SK-N-SH treated with all-trans-retinoic acid at 6 μM for 48 hours (cell line): ENCODE measurements at regions not wholly inside any gene's neighbourhood (a gene's known extent, or its start where the extent isn't known, plus 50 kb on each side); places are given as distances from the start of the nearest gene placed in this dataset.

Experiments
- ATAC-seq: fragments of 200-7000 bp; cut with Tn5 transposase; 3 replicates; pipeline ENCODE4 v1.9.1; 2020; ENCODE audit warnings: mild to moderate bottlenecking, moderate library complexity
- ARNTL ChIP-seq: fragments of 450-650 bp; formaldehyde crosslinking; IDR thresholded peaks from 2 replicates; pipeline ENCODE4 v1.5.0; 2020; ENCODE audit warnings: low read depth, mild to moderate bottlenecking, moderate library complexity, borderline replicate concordance
- BACH2 ChIP-seq: fragments of 250-450 bp; sonication (Bioruptor Pico); IDR thresholded peaks from 2 replicates; pipeline ENCODE4 v1.9.0; 2021; ENCODE audit warnings: mild to moderate bottlenecking, borderline replicate concordance
- ESRRG ChIP-seq: fragments of 250-450 bp; sonication (Bioruptor Pico); IDR thresholded peaks from 2 replicates; pipeline ENCODE4 v1.6.1; 2021; ENCODE audit warnings: mild to moderate bottlenecking
- GLIS3 ChIP-seq: fragments of 250-450 bp; sonication (Bioruptor Pico); IDR thresholded peaks from 2 replicates; pipeline ENCODE4 v1.5.0; 2020; ENCODE audit warnings: mild to moderate bottlenecking, moderate library complexity
- ISL1 ChIP-seq: fragments of 250-450 bp; sonication (Bioruptor Pico); IDR thresholded peaks from 2 replicates; pipeline ENCODE4 v2.1.2; 2022; ENCODE audit warnings: mild to moderate bottlenecking, moderate library complexity
- OSR1 ChIP-seq: fragments of 250-450 bp; sonication (Bioruptor Pico); IDR thresholded peaks from 2 replicates; pipeline ENCODE4 v1.8.0; 2022; ENCODE audit warnings: moderate library complexity, mild to moderate bottlenecking, inconsistent platforms
- PATZ1 ChIP-seq: fragments of 250-450 bp; sonication (Bioruptor Pico); IDR thresholded peaks from 2 replicates; pipeline ENCODE4 v1.8.0; 2020; ENCODE audit warnings: mild to moderate bottlenecking, moderate library complexity, borderline replicate concordance
- PPARA ChIP-seq: fragments of 250-450 bp; sonication (Bioruptor Pico); IDR thresholded peaks from 2 replicates; pipeline ENCODE4 v1.5.0; 2020; ENCODE audit warnings: mild to moderate bottlenecking, borderline replicate concordance
- RARB ChIP-seq: fragments of 250-450 bp; sonication (Bioruptor Pico); IDR thresholded peaks from 2 replicates; pipeline ENCODE4 v1.8.0; 2021; ENCODE audit warnings: mild to moderate bottlenecking, moderate library complexity
- SNAI2 ChIP-seq: fragments of 250-450 bp; sonication (Bioruptor Pico); IDR thresholded peaks from 2 replicates; pipeline ENCODE4 v1.5.0; 2020; ENCODE audit warnings: mild to moderate bottlenecking, moderate library complexity
- TCF4 ChIP-seq: fragments of 250-450 bp; sonication (Bioruptor Pico); IDR thresholded peaks from 2 replicates; pipeline ENCODE4 v1.8.0; 2021; ENCODE audit warnings: mild to moderate bottlenecking, moderate library complexity, borderline replicate concordance
- TOX ChIP-seq: fragments of 250-450 bp; sonication (Bioruptor Pico); IDR thresholded peaks from 2 replicates; pipeline ENCODE4 v1.8.0; 2021; ENCODE audit warnings: mild to moderate bottlenecking, moderate library complexity, borderline replicate concordance
- TSHZ2 ChIP-seq: fragments of 250-450 bp; sonication (Bioruptor Pico); IDR thresholded peaks from 2 replicates; pipeline ENCODE4 v1.5.0; 2020; ENCODE audit warnings: mild to moderate bottlenecking, moderate library complexity
- ZC3H10 ChIP-seq: fragments of 250-450 bp; sonication (Bioruptor Pico); IDR thresholded peaks from 2 replicates; pipeline ENCODE4 v1.5.1; 2021; ENCODE audit warnings: mild to moderate bottlenecking, moderate library complexity
- ZFP3 ChIP-seq: fragments of 250-450 bp; sonication (Bioruptor Pico); IDR thresholded peaks from 2 replicates; pipeline ENCODE4 v1.5.0; 2020; ENCODE audit warnings: mild to moderate bottlenecking, moderate library complexity
- ZFP30 ChIP-seq: fragments of 450-650 bp; formaldehyde crosslinking; IDR thresholded peaks from 2 replicates; pipeline ENCODE4 v1.5.0; 2022; ENCODE audit warnings: mild to moderate bottlenecking, moderate library complexity
- ZNF565 ChIP-seq: fragments of 450-650 bp; formaldehyde crosslinking; conservative IDR thresholded peaks from 2 replicates; pipeline ENCODE4 v1.5.0; 2020; ENCODE audit warnings: low read depth, mild to moderate bottlenecking, moderate library complexity
- ZNF70 ChIP-seq: fragments of 450-650 bp; formaldehyde crosslinking; IDR thresholded peaks from 2 replicates; pipeline ENCODE4 v1.5.0; 2020; ENCODE audit warnings: mild to moderate bottlenecking, moderate library complexity
- TF ChIP-seq, protein P1 (sequence below): fragments of 250-450 bp; sonication (Bioruptor Pico); IDR thresholded peaks from 2 replicates; pipeline ENCODE4 v1.5.1; 2021; ENCODE audit warnings: mild to moderate bottlenecking, moderate library complexity
- TF ChIP-seq, protein P2 (sequence below): fragments of 250-450 bp; sonication (Bioruptor Pico); IDR thresholded peaks from 2 replicates; pipeline ENCODE4 v1.8.0; 2021; ENCODE audit warnings: low read depth, mild to moderate bottlenecking, moderate library complexity, borderline replicate concordance

DNA sequence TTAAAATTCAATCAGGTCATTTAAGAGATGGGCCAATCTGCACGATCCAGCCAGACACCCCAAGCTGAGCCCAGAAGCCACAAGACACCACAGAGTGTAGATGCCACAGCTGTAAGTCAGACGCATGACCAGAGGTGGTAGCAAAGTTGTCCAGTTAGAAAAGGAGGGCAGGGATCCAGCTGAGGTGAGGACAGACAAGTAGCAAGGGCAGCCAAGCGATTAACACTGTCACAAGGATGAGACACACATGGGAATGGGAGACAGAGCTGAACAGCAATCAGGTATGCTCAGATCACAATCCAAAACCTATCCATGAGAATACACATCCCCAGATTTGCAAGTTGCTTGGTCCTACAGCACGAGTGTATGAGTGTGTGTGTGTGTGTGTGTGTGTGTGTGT is 143.4 kb upstream of the STK17B start:
- peak; percentile 59 for ATAC-seq

DNA sequence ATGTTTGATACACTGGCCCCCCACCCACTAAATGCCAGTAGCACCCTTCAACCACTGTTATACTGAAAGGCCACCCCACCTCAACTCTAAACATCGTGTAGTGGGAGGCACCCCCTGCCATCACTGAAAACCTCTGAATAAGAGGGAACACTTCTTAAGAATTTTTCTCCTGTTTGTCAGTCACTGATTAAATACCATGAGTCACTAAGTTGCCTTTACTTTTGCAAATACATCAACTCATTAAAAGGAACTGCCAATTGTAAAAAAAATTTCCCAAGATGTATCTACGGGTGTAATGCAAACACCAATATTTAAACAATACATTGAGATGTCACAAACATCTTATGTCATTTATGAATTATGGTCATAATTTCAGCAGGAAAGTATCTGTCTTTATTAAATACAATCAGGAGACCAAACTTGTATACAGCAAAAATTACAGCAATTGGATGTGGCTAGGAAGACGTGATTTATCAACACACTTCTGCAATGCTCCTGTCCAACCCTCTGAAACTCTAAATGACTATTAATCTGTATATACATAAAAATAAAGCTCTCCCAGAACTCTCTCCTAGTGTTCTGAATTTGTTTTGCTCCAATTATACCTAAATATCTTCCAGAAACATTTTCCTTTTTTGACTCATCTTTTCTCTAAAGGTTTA is 144.1 kb upstream of the STK17B start:
- peak; percentile 68 for ATAC-seq
- TF ChIP-seq TOX (CRISPR knock-in tag): no peak
- TF ChIP-seq PPARA: no peak
- TF ChIP-seq ISL1 (CRISPR knock-in tag): 0 out of 2 replicates have a peak, but pooled peaks have one; percentile 24
- no peak for TF ChIP-seq PATZ1 (CRISPR knock-in tag)

More for the DNA sequence above, 143.4 kb upstream of the STK17B start:
- TF ChIP-seq RARB (CRISPR knock-in tag): no peak
- no peak for TF ChIP-seq BACH2
- TF ChIP-seq ISL1 (CRISPR knock-in tag): no peak
- TF ChIP-seq, protein P1, sequence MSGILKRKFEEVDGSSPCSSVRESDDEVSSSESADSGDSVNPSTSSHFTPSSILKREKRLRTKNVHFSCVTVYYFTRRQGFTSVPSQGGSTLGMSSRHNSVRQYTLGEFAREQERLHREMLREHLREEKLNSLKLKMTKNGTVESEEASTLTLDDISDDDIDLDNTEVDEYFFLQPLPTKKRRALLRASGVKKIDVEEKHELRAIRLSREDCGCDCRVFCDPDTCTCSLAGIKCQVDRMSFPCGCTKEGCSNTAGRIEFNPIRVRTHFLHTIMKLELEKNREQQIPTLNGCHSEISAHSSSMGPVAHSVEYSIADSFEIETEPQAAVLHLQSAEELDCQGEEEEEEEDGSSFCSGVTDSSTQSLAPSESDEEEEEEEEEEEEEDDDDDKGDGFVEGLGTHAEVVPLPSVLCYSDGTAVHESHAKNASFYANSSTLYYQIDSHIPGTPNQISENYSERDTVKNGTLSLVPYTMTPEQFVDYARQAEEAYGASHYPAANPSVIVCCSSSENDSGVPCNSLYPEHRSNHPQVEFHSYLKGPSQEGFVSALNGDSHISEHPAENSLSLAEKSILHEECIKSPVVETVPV (CRISPR knock-in tag): no peak
- no peak for TF ChIP-seq ZNF70 (CRISPR knock-in tag)
- no peak for TF ChIP-seq TOX (CRISPR knock-in tag)
- no peak for TF ChIP-seq ZFP30
- no peak for TF ChIP-seq PATZ1 (CRISPR knock-in tag)
- TF ChIP-seq SNAI2 (CRISPR knock-in tag): no peak
- TF ChIP-seq, protein P2, sequence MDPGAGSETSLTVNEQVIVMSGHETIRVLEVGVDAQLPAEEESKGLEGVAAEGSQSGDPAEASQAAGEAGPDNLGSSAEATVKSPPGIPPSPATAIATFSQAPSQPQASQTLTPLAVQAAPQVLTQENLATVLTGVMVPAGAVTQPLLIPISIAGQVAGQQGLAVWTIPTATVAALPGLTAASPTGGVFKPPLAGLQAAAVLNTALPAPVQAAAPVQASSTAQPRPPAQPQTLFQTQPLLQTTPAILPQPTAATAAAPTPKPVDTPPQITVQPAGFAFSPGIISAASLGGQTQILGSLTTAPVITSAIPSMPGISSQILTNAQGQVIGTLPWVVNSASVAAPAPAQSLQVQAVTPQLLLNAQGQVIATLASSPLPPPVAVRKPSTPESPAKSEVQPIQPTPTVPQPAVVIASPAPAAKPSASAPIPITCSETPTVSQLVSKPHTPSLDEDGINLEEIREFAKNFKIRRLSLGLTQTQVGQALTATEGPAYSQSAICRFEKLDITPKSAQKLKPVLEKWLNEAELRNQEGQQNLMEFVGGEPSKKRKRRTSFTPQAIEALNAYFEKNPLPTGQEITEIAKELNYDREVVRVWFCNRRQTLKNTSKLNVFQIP: no peak
- TF ChIP-seq, all 23 proteins: peak for 0

GRCh38 chr2:196316050-196316430 is 144.7 kb upstream of the STK17B start:
- no peak for ATAC-seq
- TF ChIP-seq TCF4: no peak
- TF ChIP-seq RARB (CRISPR knock-in tag): no peak

DNA sequence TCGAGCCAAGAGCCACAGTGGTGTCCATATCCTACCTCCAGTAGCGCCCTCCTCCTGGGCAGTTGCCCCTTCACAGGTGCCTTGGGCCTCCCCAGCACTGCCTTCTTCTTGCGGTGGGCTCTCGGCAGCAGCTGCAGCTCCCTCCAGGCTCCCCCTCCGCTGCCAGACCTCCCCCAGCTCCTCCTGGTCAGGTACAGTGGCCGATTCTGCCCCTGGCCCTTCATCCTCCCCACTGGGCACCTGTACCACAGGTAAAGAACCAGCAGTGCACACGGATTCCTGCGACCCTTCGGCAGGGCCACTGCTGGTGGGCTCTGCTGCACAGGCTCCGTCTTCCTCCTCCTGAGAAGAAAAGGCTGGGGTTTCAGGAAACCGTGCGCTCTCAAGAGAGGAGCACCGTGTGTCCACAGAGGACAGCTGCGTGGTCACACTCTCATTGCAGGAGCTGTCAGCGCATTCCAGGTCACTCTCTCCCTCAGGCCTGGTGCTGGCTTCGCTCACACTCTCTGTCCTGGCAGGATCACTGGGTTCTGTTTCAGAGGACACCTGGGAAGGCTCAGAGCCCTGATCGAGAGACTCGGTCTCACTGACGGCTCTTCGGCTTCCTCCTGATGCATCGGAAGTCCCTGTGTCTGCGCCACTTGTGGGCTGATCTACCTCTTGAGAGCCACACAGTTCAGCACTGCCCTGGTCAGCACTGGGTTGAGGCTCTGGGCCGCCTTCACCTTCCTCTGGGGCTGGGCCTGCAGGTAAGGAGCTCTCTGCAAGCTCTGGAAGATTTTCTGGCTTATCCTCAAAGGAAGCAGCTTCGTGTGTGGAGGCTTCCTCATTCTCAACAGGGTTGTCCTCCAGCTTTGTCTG is 147.4 kb upstream of the STK17B start:
- no peak for ATAC-seq
- no peak for TF ChIP-seq ZFP3 (CRISPR knock-in tag)
- TF ChIP-seq PPARA: no peak
- no peak for TF ChIP-seq PATZ1 (CRISPR knock-in tag)
- no peak for TF ChIP-seq SNAI2 (CRISPR knock-in tag)
- TF ChIP-seq ARNTL: no peak
- TF ChIP-seq, protein P2: no peak
- TF ChIP-seq TSHZ2 (CRISPR knock-in tag): no peak
- TF ChIP-seq ZC3H10 (CRISPR knock-in tag): no peak
- no peak for TF ChIP-seq ZFP30
- no peak for TF ChIP-seq OSR1
- TF ChIP-seq BACH2: no peak
- no peak for TF ChIP-seq GLIS3 (CRISPR knock-in tag)
- no peak for TF ChIP-seq ZNF565
- no peak for TF ChIP-seq ZNF70 (CRISPR knock-in tag)
- TF ChIP-seq RARB (CRISPR knock-in tag): no peak
- no peak for TF ChIP-seq ESRRG (CRISPR knock-in tag)
- no peak for TF ChIP-seq TOX (CRISPR knock-in tag)
